H9 (cell line): ENCODE measurements at regions not wholly inside any gene's neighbourhood (a gene's known extent, or its start where the extent isn't known, plus 50 kb on each side); places are given as distances from the start of the nearest gene placed in this dataset.
A peak's percentile ranks its signal among the peaks of the same experiment; 100 is the strongest.

ENCODE experiments used
- DNase-seq: peaks from one replicate; pipeline ENCODE4 v3.0.0-alpha.2; 2017
- H2AFZ ChIP-seq: one replicate; pipeline ENCODE4 v1.6.1; 2013; ENCODE audit warnings: mild to moderate bottlenecking, low read length, control low read depth, moderate library complexity
- H2AK5ac ChIP-seq: 2 replicates; pipeline ENCODE4 v1.6.1; 2013; ENCODE audit warnings: low read length, control low read depth, mixed read lengths; ENCODE audit not compliant: insufficient read length
- H2BK120ac ChIP-seq: one replicate; pipeline ENCODE4 v1.6.1; 2013; ENCODE audit warnings: low read depth, mild to moderate bottlenecking, low read length, control low read depth, inconsistent platforms; ENCODE audit not compliant: poor library complexity, severe bottlenecking
- H2BK12ac ChIP-seq: 2 replicates; pipeline ENCODE4 v1.6.1; 2013; ENCODE audit warnings: low read length, control low read depth, mixed read lengths, low read depth; ENCODE audit not compliant: insufficient read length
- H2BK15ac ChIP-seq: 2 replicates; pipeline ENCODE4 v1.6.1; 2013; ENCODE audit warnings: low read depth, low read length, control low read depth
- H2BK20ac ChIP-seq: one replicate; pipeline ENCODE4 v1.6.1; 2013; ENCODE audit warnings: low read depth, mild to moderate bottlenecking, low read length, control low read depth, inconsistent platforms; ENCODE audit not compliant: poor library complexity, severe bottlenecking
- H2BK5ac ChIP-seq: 2 replicates; pipeline ENCODE4 v1.6.1; 2013; ENCODE audit warnings: low read length, control low read depth, mixed read lengths; ENCODE audit not compliant: insufficient read length
- H3K14ac ChIP-seq: 2 replicates; pipeline ENCODE4 v1.6.1; 2013; ENCODE audit warnings: low read length, control low read depth; ENCODE audit not compliant: insufficient read depth
- H3K18ac ChIP-seq: 2 replicates; pipeline ENCODE4 v1.6.1; 2013; ENCODE audit warnings: low read depth, mild to moderate bottlenecking, mixed read lengths, low read length, control low read depth; ENCODE audit not compliant: insufficient read length
- H3K23ac ChIP-seq: 2 replicates; pipeline ENCODE4 v1.6.1; 2013; ENCODE audit warnings: low read length, control low read depth, mixed read lengths, low read depth; ENCODE audit not compliant: insufficient read length
- H3K23me2 ChIP-seq: 2 replicates; pipeline ENCODE4 v1.6.1; 2013; ENCODE audit warnings: low read depth, mild to moderate bottlenecking, mixed read lengths, low read length, control low read depth; ENCODE audit not compliant: insufficient read length, poor library complexity, severe bottlenecking
- H3K27ac ChIP-seq: 2 replicates; pipeline ENCODE4 v1.5.1; 2013; ENCODE audit warnings: low read length, control low read depth, mixed read lengths, low read depth; ENCODE audit not compliant: insufficient read length
- H3K27me3 ChIP-seq: 2 replicates; pipeline ENCODE4 v1.6.1; 2013; ENCODE audit warnings: low read length, control low read depth, inconsistent platforms; ENCODE audit not compliant: insufficient read depth
- H3K4ac ChIP-seq: 2 replicates; pipeline ENCODE4 v1.6.1; 2013; ENCODE audit warnings: low read depth, mild to moderate bottlenecking, control low read depth, inconsistent platforms, low read length, moderate library complexity
- H3K4me1 ChIP-seq: 2 replicates; pipeline ENCODE4 v1.6.1; 2013; ENCODE audit warnings: low read length, control low read depth, inconsistent platforms; ENCODE audit not compliant: insufficient read depth
- H3K4me2 ChIP-seq: 2 replicates; pipeline ENCODE4 v1.6.1; 2013; ENCODE audit warnings: low read length, control low read depth, mixed read lengths; ENCODE audit not compliant: insufficient read length, insufficient read depth
- H3K56ac ChIP-seq: 2 replicates; pipeline ENCODE4 v1.6.1; 2013; ENCODE audit warnings: low read depth, mild to moderate bottlenecking, mixed read lengths, low read length, control low read depth; ENCODE audit not compliant: insufficient read length
- H3K79me1 ChIP-seq: 2 replicates; pipeline ENCODE4 v1.6.1; 2013; ENCODE audit warnings: low read depth, mild to moderate bottlenecking, moderate library complexity, low read length, control low read depth, inconsistent platforms; ENCODE audit not compliant: insufficient read depth, poor library complexity, severe bottlenecking
- H3K79me2 ChIP-seq: 2 replicates; pipeline ENCODE4 v1.6.1; 2013; ENCODE audit warnings: low read length, control low read depth, inconsistent platforms; ENCODE audit not compliant: insufficient read depth
- H3K9ac ChIP-seq: 2 replicates; pipeline ENCODE4 v1.6.1; 2013; ENCODE audit warnings: low read length, control low read depth, mixed read lengths; ENCODE audit not compliant: insufficient read length; ENCODE audit errors: extremely low read depth
- H3K9me3 ChIP-seq: one replicate; pipeline ENCODE4 v1.6.1; 2013; ENCODE audit warnings: low read depth, low read length, inconsistent platforms; ENCODE audit not compliant: control insufficient read depth
- H3T11ph ChIP-seq: one replicate; pipeline ENCODE4 v1.6.1; 2013; ENCODE audit warnings: mild to moderate bottlenecking, low read length, control low read depth, inconsistent platforms
- H4K20me1 ChIP-seq: one replicate; pipeline ENCODE4 v1.6.1; 2013; ENCODE audit not compliant: control insufficient read depth, insufficient read length, insufficient read depth
- H4K5ac ChIP-seq: 2 replicates; pipeline ENCODE4 v1.6.1; 2013; ENCODE audit warnings: low read depth, mild to moderate bottlenecking, mixed read lengths, low read length, control low read depth; ENCODE audit not compliant: insufficient read length
- H4K8ac ChIP-seq: replicated peaks from 2 replicates; pipeline ENCODE4 v1.6.1; 2013; ENCODE audit warnings: low read length, control low read depth, mixed read lengths, low read depth; ENCODE audit not compliant: insufficient read length
- H4K91ac ChIP-seq: 2 replicates; pipeline ENCODE4 v1.6.1; 2013; ENCODE audit warnings: low read depth, mild to moderate bottlenecking, moderate library complexity, mixed read lengths, low read length, control low read depth; ENCODE audit not compliant: insufficient read length
- H3K27ac Mint-ChIP-seq, 3 experiments: 2 replicates in 2 of 3; 3 replicates in 1 of 3; pipeline ENCODE4 v1.8.0; 2020 to 2021; ENCODE audit warnings: mixed read lengths in 3 of 3, mild to moderate bottlenecking in 1 of 3, moderate library complexity in 1 of 3
- H3K27me3 Mint-ChIP-seq: 2 replicates; pipeline ENCODE4 v1.8.0; 2021; ENCODE audit warnings: low read depth, mild to moderate bottlenecking, moderate library complexity, mixed read lengths
- H3K36me3 Mint-ChIP-seq, 3 experiments: 2 replicates in 2 of 3; 3 replicates in 1 of 3; pipeline ENCODE4 v1.8.0; 2020 to 2021; ENCODE audit warnings: low read depth in 3 of 3, mixed read lengths in 3 of 3; ENCODE audit not compliant: insufficient read depth in 1 of 3
- H3K4me1 Mint-ChIP-seq, 2 experiments: 2 replicates each; pipeline ENCODE4 v1.8.0; 2020; ENCODE audit warnings: mixed read lengths in 2 of 2
- H3K4me3 Mint-ChIP-seq, 2 experiments: 2 replicates in 1 of 2; 3 replicates in 1 of 2; pipeline ENCODE4 v1.8.0; 2020 to 2021; ENCODE audit warnings: mild to moderate bottlenecking in 2 of 2, mixed read lengths in 2 of 2, moderate library complexity in 1 of 2
- H3K9me3 Mint-ChIP-seq, 2 experiments: 2 replicates in 1 of 2; 3 replicates in 1 of 2; pipeline ENCODE4 v1.8.0; 2020; ENCODE audit warnings: mild to moderate bottlenecking in 2 of 2, mixed read lengths in 2 of 2, moderate library complexity in 1 of 2
- CTCF ChIP-seq: fragments of 200-600 bp; sonication (generic); conservative IDR thresholded peaks from 3 replicates; pipeline ENCODE4 v1.8.0; 2021; ENCODE audit warnings: antibody characterized with exemption, mild to moderate bottlenecking
- WGBS: extraction: QIAGEN DNeasy Blood & Tissue Kit; methylation state at CpG from one replicate; pipeline ENCODE4 v1.1.7; 2013; ENCODE audit warnings: missing lambda C conversion rate, low lambda C conversion rate, mixed read lengths; ENCODE audit not compliant: insufficient read length; ENCODE audit errors: extremely low coverage; 5-methylcytosine and 5-hydroxymethylcytosine counted together

DNA sequence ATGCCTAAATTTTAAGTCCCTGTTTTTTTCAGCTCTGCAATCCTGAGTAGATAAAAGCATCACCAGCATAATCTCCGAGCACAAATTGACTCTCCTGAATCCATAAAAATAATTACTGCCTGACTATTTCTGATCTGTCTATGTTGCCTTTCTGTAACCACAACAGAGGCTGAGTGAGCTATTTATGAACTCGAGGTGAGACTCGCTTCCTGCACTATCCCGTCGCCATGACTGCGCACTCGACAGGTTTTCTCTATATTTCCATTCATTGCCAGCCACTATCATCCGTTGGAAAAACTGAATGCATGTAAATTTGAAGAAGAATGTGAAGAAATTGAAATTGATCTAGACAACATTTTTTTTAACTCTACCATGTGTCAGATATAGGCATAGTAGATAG is 897.2 kb downstream of the ADGRL2 start:
- Histone ChIP-seq H3K9me3 (no peaks in the 10 kb centered on the region), H3K79me1 (no peaks in the 10 kb centered on the region), H3K27me3 (no peaks in the 10 kb centered on the region), H3K23me2 (no peaks in the 10 kb centered on the region), H2BK5ac (no peak overlapping the region), H2AK5ac (no peak overlapping the region), H2BK20ac (no peak overlapping the region), H4K20me1 (no peaks in the 10 kb centered on the region), H2AFZ (no peak overlapping the region), H3K9ac (no peak overlapping the region), H3K14ac (no peak overlapping the region), H3T11ph (no peak overlapping the region), H3K56ac (no peak overlapping the region), H3K18ac (no peak overlapping the region), H2BK120ac (no peak overlapping the region), H3K4me1 (no peaks in the 10 kb centered on the region), H3K27ac (no peak overlapping the region), H2BK12ac (no peak overlapping the region), H3K23ac (no peak overlapping the region), H3K4me2 (no peak overlapping the region), H3K4ac (no peak overlapping the region), H2BK15ac (no peak overlapping the region), H4K5ac (no peak overlapping the region), H4K91ac (no peak overlapping the region), H3K79me2 (no peaks in the 10 kb centered on the region), H4K8ac (no peak overlapping the region)
- no peak for DNase-seq
- Mint-ChIP-seq H3K9me3 (no peaks in the 10 kb centered on the region), H3K27me3 (no peaks in the 10 kb centered on the region), H3K4me3 (no peak overlapping the region), H3K4me1 (no peaks in the 10 kb centered on the region), H3K36me3 (no peaks in the 10 kb centered on the region), H3K27ac (0 out of 7 replicates have a peak overlapping the region, but pooled peaks of 1 of the 3 experiments have one; percentile 1)
- no CpG with 5 or more reads among the region's 8 CpGs for WGBS
- TF ChIP-seq CTCF: no peak
